NCI-H1105 (cell line): ENCODE measurements at regions not wholly inside any gene's neighbourhood (a gene's known extent, or its start where the extent isn't known, plus 50 kb on each side); places are given as distances from the start of the nearest gene placed in this dataset.

Experiments used
- DNase-seq: peaks from one replicate; lab custom pipeline; 2025; lab: John Stamatoyannopoulos, UW

GRCh38 chr14:82138431-82138830 lies 604.8 kb upstream of the SEL1L start:
- no peak for DNase-seq

- no peak for DNase-seq
Observed at GRCh38 chr14:82146846-82147245, 613.2 kb upstream of the SEL1L start.

- no peak for DNase-seq
Observed at GRCh38 chr14:82153689-82154088, 620.0 kb upstream of the SEL1L start.

- no peak for DNase-seq
Observed at GRCh38 chr14:82159624-82160023, 626.0 kb upstream of the SEL1L start.

GRCh38 chr14:82180139-82180538 lies 646.5 kb upstream of the SEL1L start:
- no peak for DNase-seq

GRCh38 chr14:82182646-82183045 lies 649.0 kb upstream of the SEL1L start:
- no peak for DNase-seq

GRCh38 chr14:82190742-82191141 lies 657.1 kb upstream of the SEL1L start:
- DNase-seq: no peak

- DNase-seq: no peak
Observed at GRCh38 chr14:82192387-82192786, 658.7 kb upstream of the SEL1L start.

GRCh38 chr14:82223276-82223675 lies 689.6 kb upstream of the SEL1L start:
- DNase-seq: no peak

- no peak for DNase-seq
Observed at GRCh38 chr14:82224610-82225009, 691.0 kb upstream of the SEL1L start.

GRCh38 chr14:82230748-82231147 lies 697.1 kb upstream of the SEL1L start:
- no peak for DNase-seq

- no peak for DNase-seq
Observed at GRCh38 chr14:82238649-82239048, 705.0 kb upstream of the SEL1L start.

GRCh38 chr14:82239223-82239622 lies 705.6 kb upstream of the SEL1L start:
- DNase-seq: no peak

GRCh38 chr14:82244791-82245190 lies 711.1 kb upstream of the SEL1L start:
- no peak for DNase-seq

- DNase-seq: no peak
Observed at GRCh38 chr14:82251494-82251893, 717.8 kb upstream of the SEL1L start.

- DNase-seq: no peak
Observed at GRCh38 chr14:82270286-82270685, 736.6 kb upstream of the SEL1L start.

- no peak for DNase-seq
Observed at GRCh38 chr14:82298811-82299210, 765.2 kb upstream of the SEL1L start.

GRCh38 chr14:82309199-82309598 lies 775.5 kb upstream of the SEL1L start:
- no peak for DNase-seq

- DNase-seq: peak; percentile 82
Observed at GRCh38 chr14:82313889-82314288, 780.2 kb upstream of the SEL1L start.

- DNase-seq: no peak
Observed at GRCh38 chr14:82328442-82328841, 794.8 kb upstream of the SEL1L start.

- DNase-seq: no peak
Observed at GRCh38 chr14:82341261-82341810, 807.7 kb upstream of the SEL1L start.

- DNase-seq: no peak
Observed at GRCh38 chr14:82342596-82342995, 808.9 kb upstream of the SEL1L start.

GRCh38 chr14:82345184-82345583 lies 811.5 kb upstream of the SEL1L start:
- DNase-seq: no peak

- DNase-seq: no peak
Observed at GRCh38 chr14:82354126-82354525, 820.5 kb upstream of the SEL1L start.

GRCh38 chr14:82359201-82359600 lies 825.5 kb upstream of the SEL1L start:
- no peak for DNase-seq
